ENCODE measurements at regions not wholly inside any gene's neighbourhood (a gene's known extent, or its start where the extent isn't known, plus 50 kb on each side); places are given as distances from the start of the nearest gene placed in this dataset.

- no peak for DNase-seq
These were observed 423.6 kb downstream of the CDH26 start for GRCh38 chr20:60381643-60382400.

- no peak for DNase-seq
These were observed 431.2 kb downstream of the CDH26 start for GRCh38 chr20:60389441-60389840.

- no peak for DNase-seq
These were observed 431.7 kb downstream of the CDH26 start for GRCh38 chr20:60389882-60390281.

- no peak for DNase-seq
These were observed 437.8 kb downstream of the CDH26 start for GRCh38 chr20:60395991-60396390.

- DNase-seq, result no peak
These were observed 442.3 kb downstream of the CDH26 start for GRCh38 chr20:60400567-60400966.

- DNase-seq, result no peak
These were observed 444.2 kb downstream of the CDH26 start for GRCh38 chr20:60402189-60403058.

GRCh38 chr20:60403105-60403741 lies 445.0 kb downstream of the CDH26 start:
- no peak for DNase-seq

GRCh38 chr20:60407011-60407771 lies 449.0 kb downstream of the CDH26 start:
- DNase-seq, result no peak

GRCh38 chr20:60407938-60408337 lies 449.7 kb downstream of the CDH26 start:
- no peak for DNase-seq

GRCh38 chr20:60408435-60408834 lies 450.2 kb downstream of the CDH26 start:
- DNase-seq, result no peak

GRCh38 chr20:60410618-60411264 lies 452.5 kb downstream of the CDH26 start:
- no peak for DNase-seq

- DNase-seq, result no peak
These were observed 453.6 kb downstream of the CDH26 start for GRCh38 chr20:60411813-60412212.

GRCh38 chr20:60420676-60421229 lies 462.5 kb downstream of the CDH26 start:
- DNase-seq, result no peak

- DNase-seq, result no peak
These were observed 464.6 kb downstream of the CDH26 start for GRCh38 chr20:60422848-60423247.

GRCh38 chr20:60424267-60424902 lies 466.2 kb downstream of the CDH26 start:
- no peak for DNase-seq

GRCh38 chr20:60427516-60427915 lies 469.3 kb downstream of the CDH26 start:
- DNase-seq, result no peak

- DNase-seq, result no peak
These were observed 470.4 kb downstream of the CDH26 start for GRCh38 chr20:60428651-60429050.

- DNase-seq, result no peak
These were observed 472.3 kb downstream of the CDH26 start for GRCh38 chr20:60430516-60431001.

- no peak for DNase-seq
These were observed 473.1 kb downstream of the CDH26 start for GRCh38 chr20:60431349-60431748.

GRCh38 chr20:60437418-60437817 lies 479.2 kb downstream of the CDH26 start:
- DNase-seq, result no peak
